NCI-H226 (cell line): ENCODE measurements at regions not wholly inside any gene's neighbourhood (a gene's known extent, or its start where the extent isn't known, plus 50 kb on each side); places are given as distances from the start of the nearest gene placed in this dataset.

ENCODE experiments used
- DNase-seq: peaks from one replicate; pipeline ENCODE4 v3.0.0-alpha.2; 2015

- DNase-seq: no peak
Measured at GRCh38 chr1:4932311-4933030, 278.1 kb downstream of the AJAP1 start.

GRCh38 chr1:4931486-4931885, 277.1 kb downstream of the AJAP1 start:
- no peak for DNase-seq

GRCh38 chr1:4928186-4928585, 273.8 kb downstream of the AJAP1 start:
- DNase-seq: no peak

DNA sequence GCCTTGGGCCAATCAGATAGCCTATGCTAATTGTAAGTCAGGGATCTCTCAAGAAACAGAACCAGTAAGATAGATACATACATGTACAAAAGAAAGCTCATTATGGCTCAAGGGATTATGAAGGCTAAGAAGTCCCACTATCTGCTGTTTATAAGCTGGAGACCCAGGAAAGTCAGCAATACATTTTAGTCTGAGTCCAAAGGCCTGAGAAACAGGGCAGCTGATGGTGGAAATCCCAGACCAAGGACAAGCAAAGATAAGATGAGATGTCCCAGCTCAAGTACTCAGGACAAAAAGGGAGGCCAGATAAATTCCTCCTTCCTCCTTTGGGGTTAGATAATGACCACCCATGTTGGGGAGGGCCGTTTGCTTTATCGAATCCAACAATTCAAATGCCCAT, 269.9 kb downstream of the AJAP1 start:
- no peak for DNase-seq

GRCh38 chr1:4916610-4917009, 262.2 kb downstream of the AJAP1 start:
- no peak for DNase-seq

GRCh38 chr1:4915154-4915553, 260.7 kb downstream of the AJAP1 start:
- no peak for DNase-seq

DNA sequence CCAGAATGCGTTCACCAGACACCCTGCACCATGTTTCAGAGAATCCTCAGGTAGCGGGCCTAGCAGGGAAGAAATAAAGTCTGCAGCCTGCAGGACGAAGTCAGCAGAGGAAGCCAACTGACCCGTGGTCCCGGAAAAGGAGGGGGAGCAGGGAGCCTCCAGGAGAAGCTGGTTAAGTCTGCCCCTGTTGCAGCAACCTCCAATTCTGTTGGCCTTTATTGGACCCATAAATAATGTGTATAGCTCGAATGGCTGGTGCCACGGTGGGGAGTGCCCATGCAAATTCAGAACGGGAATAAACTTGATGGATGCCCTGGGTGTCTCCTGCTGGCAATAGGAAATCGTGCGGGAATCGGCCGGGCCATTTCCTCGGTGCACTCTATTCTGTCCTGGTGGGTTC, 254.1 kb downstream of the AJAP1 start:
- no peak for DNase-seq

DNA sequence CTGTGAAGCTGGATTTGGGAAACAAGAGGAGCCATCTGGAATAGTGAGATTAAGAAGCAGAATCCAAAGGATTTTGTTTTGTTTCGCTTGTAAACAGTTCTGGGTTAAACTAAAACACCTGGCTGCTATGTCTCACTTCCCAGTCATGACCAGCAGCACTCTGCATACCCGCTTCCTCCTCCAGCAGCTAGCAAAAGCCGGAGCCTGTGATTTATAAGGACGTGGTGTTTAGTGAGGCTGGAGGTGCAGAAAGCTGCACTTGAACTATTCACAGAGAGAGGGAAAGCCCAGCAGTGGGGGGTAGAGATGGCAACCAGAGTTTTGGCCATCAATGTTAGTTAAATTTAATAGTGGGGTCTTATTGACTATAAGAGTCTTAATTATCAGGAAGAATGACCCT, 240.2 kb downstream of the AJAP1 start:
- DNase-seq: no peak

DNA sequence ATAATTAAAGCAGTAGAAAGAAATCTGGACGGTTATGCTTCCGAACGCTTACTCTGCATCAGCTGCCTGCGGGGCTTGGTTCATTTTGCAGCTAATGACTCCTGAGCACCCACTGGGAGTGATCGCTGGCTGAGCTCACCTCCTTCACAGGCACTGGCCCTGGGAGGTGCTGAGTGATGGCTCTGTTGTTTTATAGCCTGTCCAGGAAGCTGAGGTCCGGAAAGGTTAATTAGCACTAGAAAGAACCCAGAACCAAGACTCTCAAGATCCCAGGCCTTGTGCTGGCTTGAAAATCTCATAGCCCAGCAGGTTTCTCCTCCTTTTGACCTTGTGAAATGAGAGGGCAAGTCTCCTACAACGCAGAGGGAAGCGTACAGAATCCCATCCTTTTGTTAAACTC, 226.2 kb downstream of the AJAP1 start:
- no peak for DNase-seq

- DNase-seq: no peak
Measured at GRCh38 chr1:4877426-4877825, 223.0 kb downstream of the AJAP1 start.

- DNase-seq: no peak
Measured at GRCh38 chr1:4871373-4871772, 217.0 kb downstream of the AJAP1 start.

DNA sequence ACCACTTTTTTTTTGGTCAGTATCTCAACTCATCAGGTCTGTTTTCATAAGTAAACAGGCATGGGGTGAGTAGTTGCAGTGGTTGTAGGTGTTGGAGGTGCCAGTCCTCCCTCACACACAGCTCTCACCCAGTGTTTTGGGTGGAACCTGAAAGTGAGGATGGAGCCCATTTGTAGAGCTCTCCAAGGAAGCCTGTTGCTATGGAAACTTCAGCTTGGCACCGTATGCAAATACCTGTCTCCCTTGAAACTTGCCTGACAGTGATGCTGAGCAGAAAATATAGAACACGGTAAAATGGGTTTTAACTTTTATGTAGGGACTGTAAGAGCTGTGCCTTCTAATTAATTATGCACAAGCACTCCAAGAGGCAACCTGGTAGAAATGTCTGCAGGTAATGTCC, 214.1 kb downstream of the AJAP1 start:
- DNase-seq: no peak

DNA sequence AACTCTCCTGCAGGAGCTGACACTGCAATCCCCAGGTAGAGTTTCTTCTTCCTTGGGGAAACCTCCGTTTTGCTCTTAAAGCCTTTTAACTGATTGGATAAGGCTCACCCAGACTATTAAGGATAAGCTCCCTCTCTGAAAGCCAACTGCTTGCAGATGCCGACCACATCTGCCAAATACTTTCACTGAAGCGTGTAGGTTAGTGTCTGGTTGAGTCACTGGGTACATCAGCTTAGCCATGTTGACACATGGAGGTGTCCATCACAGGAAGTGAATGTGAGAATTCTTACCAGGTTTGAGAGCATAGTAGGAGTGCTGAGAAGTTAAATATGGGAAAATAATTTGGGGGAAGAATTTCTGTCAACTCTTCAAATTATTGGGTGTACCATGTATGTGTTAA, 202.0 kb downstream of the AJAP1 start:
- DNase-seq: no peak

GRCh38 chr1:4854367-4854766, 200.0 kb downstream of the AJAP1 start:
- no peak for DNase-seq

- DNase-seq: no peak
Measured at GRCh38 chr1:4853904-4854303, 199.5 kb downstream of the AJAP1 start.

DNA sequence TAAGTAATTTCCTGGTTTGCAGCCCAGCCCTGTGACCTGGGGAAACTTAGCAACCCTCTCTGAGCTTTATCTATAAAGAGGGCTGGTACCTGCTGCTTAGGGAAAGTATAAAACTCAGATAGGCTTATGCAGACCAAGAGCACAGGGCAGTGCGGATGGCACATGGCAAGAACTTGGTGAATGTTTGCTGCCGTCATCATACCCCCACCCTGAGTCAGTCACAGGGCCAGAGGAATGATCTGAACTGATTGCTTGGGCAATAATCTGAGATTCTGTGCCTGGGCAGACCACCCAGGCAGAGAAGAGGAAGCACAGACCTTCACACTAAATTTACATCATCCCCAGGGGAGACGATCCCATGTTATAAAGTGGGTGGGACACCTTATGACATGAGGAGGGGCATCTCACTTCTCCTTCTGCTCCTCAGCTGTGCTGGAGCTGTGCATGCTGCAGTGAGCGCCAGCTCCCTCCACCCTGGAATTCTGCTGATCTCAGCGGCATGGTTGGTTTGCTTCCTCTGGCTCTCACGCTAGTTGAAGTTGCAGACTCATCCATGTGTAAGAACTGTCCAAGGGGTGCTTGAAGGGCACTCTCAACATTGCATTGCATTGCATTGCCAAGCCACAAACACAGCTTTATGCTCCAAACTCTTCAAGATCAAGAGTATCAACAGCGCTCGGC, 197.1 kb downstream of the AJAP1 start:
- DNase-seq: no peak

GRCh38 chr1:4848431-4848830, 194.0 kb downstream of the AJAP1 start:
- DNase-seq: no peak

DNA sequence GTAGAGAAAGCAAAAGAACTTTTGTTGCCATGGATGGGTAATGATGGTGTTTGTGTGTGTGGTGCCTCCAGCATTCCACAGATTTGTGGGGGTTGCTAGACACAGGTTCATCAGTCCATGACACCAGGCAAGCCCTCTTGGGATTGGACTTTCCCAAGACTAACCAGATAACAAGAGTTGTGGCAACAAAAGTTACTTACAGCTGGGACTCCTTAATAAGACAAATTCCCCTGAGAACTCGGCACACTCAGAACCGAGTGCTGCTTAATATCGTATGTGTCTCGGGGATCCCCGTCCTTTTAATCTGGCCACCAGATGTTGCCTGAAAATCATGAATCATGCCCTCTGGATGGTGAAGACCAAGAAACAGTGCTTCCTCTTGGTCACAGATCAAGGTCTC, 193.3 kb downstream of the AJAP1 start:
- no peak for DNase-seq
